IPS DF 6.9 (cell line): ENCODE measurements at regions not wholly inside any gene's neighbourhood (a gene's known extent, or its start where the extent isn't known, plus 50 kb on each side); places are given as distances from the start of the nearest gene placed in this dataset.
"Not testable (repeated sequence)": the region's sequence is repeated elsewhere in the genome, so short reads cannot be mapped to it uniquely, and the experiment has no call there.

Experiments
- DNase-seq: peaks from one replicate; pipeline ENCODE4 v3.0.0-alpha.2; 2013; ENCODE audit warnings: low read depth, low spot score
- H3K27ac ChIP-seq: one replicate; pipeline ENCODE4 v1.5.1; 2013; ENCODE audit warnings: low read length, control low read depth
- H3K27me3 ChIP-seq: 2 replicates; pipeline ENCODE4 v1.6.1; 2013; ENCODE audit warnings: mild to moderate bottlenecking, low read length; ENCODE audit not compliant: control insufficient read depth, insufficient read depth
- H3K36me3 ChIP-seq: 2 replicates; pipeline ENCODE4 v1.6.1; 2013; ENCODE audit warnings: low read length; ENCODE audit not compliant: control insufficient read depth, insufficient read depth
- H3K4me1 ChIP-seq: 2 replicates; pipeline ENCODE4 v1.6.1; 2013; ENCODE audit warnings: low read length; ENCODE audit not compliant: control insufficient read depth, insufficient read depth
- H3K4me3 ChIP-seq: 2 replicates; pipeline ENCODE4 v1.5.1; 2013; ENCODE audit warnings: mild to moderate bottlenecking, low read length
- H3K9me3 ChIP-seq: 2 replicates; pipeline ENCODE4 v1.6.1; 2013; ENCODE audit warnings: low read length, inconsistent platforms; ENCODE audit not compliant: control insufficient read depth, insufficient read depth
- WGBS: extraction: QIAGEN DNeasy Blood & Tissue Kit; methylation state at CpG from one replicate; pipeline ENCODE4 v1.1.7; 2013; ENCODE audit warnings: mixed read lengths, missing lambda C conversion rate; ENCODE audit not compliant: insufficient read length, insufficient coverage; 5-methylcytosine and 5-hydroxymethylcytosine counted together

GRCh38 chr2:189338115-189338514 is 103.2 kb upstream of the WDR75 start:
- WGBS: no CpG with 5 or more reads among the region's 3 CpGs
- H3K36me3 ChIP-seq: no peaks in the 10 kb centered on the region
- no peak overlapping the region for H3K27ac ChIP-seq
- H3K9me3 ChIP-seq: no peaks in the 10 kb centered on the region
- H3K4me3 ChIP-seq: no peak overlapping the region
- no peaks in the 10 kb centered on the region for H3K27me3 ChIP-seq
- H3K4me1 ChIP-seq: no peaks in the 10 kb centered on the region
- no peak for DNase-seq

GRCh38 chr2:189341077-189341476 is 100.2 kb upstream of the WDR75 start:
- H3K27me3 ChIP-seq: no peaks in the 10 kb centered on the region
- no CpG with 5 or more reads among the region's 1 CpG for WGBS
- DNase-seq: no peak

GRCh38 chr2:189344043-189344442 is 97.2 kb upstream of the WDR75 start:
- no peak overlapping the region for H3K27ac ChIP-seq
- H3K36me3 ChIP-seq: no peaks in the 10 kb centered on the region
- no peaks in the 10 kb centered on the region for H3K9me3 ChIP-seq
- no peak for DNase-seq
- H3K27me3 ChIP-seq: no peaks in the 10 kb centered on the region
- no peaks in the 10 kb centered on the region for H3K4me1 ChIP-seq
- WGBS: no CpG with 5 or more reads among the region's 2 CpGs
- no peak overlapping the region for H3K4me3 ChIP-seq

More at GRCh38 chr2:189341077-189341476, 100.2 kb upstream of the WDR75 start:
- Histone ChIP-seq H3K36me3 (no peaks in the 10 kb centered on the region), H3K4me3 (no peak overlapping the region), H3K4me1 (no peaks in the 10 kb centered on the region), H3K9me3 (no peaks in the 10 kb centered on the region), H3K27ac (no peak overlapping the region)

- no peak overlapping the region for H3K27ac ChIP-seq
- DNase-seq: no peak
- no peaks in the 10 kb centered on the region for H3K36me3 ChIP-seq
- H3K4me1 ChIP-seq: no peaks in the 10 kb centered on the region
- H3K4me3 ChIP-seq: no peak overlapping the region
- H3K27me3 ChIP-seq: no peaks in the 10 kb centered on the region
- no peaks in the 10 kb centered on the region for H3K9me3 ChIP-seq
- WGBS: no CpG with 5 or more reads among the region's 1 CpG
These were observed 93.7 kb upstream of the WDR75 start for GRCh38 chr2:189347540-189347939.

GRCh38 chr2:189348369-189348768 is 92.9 kb upstream of the WDR75 start:
- Histone ChIP-seq H3K27ac (no peak overlapping the region), H3K4me3 (no peak overlapping the region), H3K27me3 (no peaks in the 10 kb centered on the region), H3K4me1 (no peaks in the 10 kb centered on the region), H3K9me3 (no peaks in the 10 kb centered on the region), H3K36me3 (no peaks in the 10 kb centered on the region)
- WGBS: no CpG with 5 or more reads among the region's 1 CpG
- no peak for DNase-seq

- Histone ChIP-seq H3K4me3 (no peak overlapping the region), H3K9me3 (no peaks in the 10 kb centered on the region), H3K27ac (no peak overlapping the region), H3K27me3 (no peaks in the 10 kb centered on the region), H3K36me3 (no peaks in the 10 kb centered on the region), H3K4me1 (no peaks in the 10 kb centered on the region)
- DNase-seq: no peak
- 100% methylated on average over 1 of the region's 3 CpGs for WGBS
These were observed 90.6 kb upstream of the WDR75 start for GRCh38 chr2:189350540-189351209.

- H3K36me3 ChIP-seq, H3K27ac ChIP-seq, H3K27me3 ChIP-seq, H3K4me3 ChIP-seq, H3K4me1 ChIP-seq, DNase-seq, H3K9me3 ChIP-seq: not testable (repeated sequence)
- no CpG with 5 or more reads among the region's 1 CpG for WGBS
These were observed 89.3 kb upstream of the WDR75 start for GRCh38 chr2:189351933-189352332.

GRCh38 chr2:189357375-189357774 is 83.9 kb upstream of the WDR75 start:
- not testable (repeated sequence) for DNase-seq, H3K27ac ChIP-seq, H3K36me3 ChIP-seq, H3K4me1 ChIP-seq, H3K27me3 ChIP-seq, H3K4me3 ChIP-seq, H3K9me3 ChIP-seq
- WGBS: no CpG with 5 or more reads among the region's 4 CpGs

- H3K27ac ChIP-seq: no peak overlapping the region
- H3K36me3 ChIP-seq: no peaks in the 10 kb centered on the region
- no peak overlapping the region for H3K4me3 ChIP-seq
- DNase-seq: no peak
- no peaks in the 10 kb centered on the region for H3K9me3 ChIP-seq
- WGBS: no CpG with 5 or more reads among the region's 1 CpG
- no peaks in the 10 kb centered on the region for H3K4me1 ChIP-seq
- H3K27me3 ChIP-seq: no peaks in the 10 kb centered on the region
These were observed 80.4 kb upstream of the WDR75 start for GRCh38 chr2:189360861-189361260.

GRCh38 chr2:189362283-189362682 is 79.0 kb upstream of the WDR75 start:
- no peak overlapping the region for H3K4me3 ChIP-seq

GRCh38 chr2:189363559-189363958 is 77.7 kb upstream of the WDR75 start:
- WGBS: 100% methylated on average over 1 of the region's 2 CpGs
- Histone ChIP-seq H3K4me1 (no peaks in the 10 kb centered on the region), H3K9me3 (no peaks in the 10 kb centered on the region), H3K36me3 (no peaks in the 10 kb centered on the region), H3K27me3 (no peaks in the 10 kb centered on the region), H3K27ac (no peak overlapping the region), H3K4me3 (no peak overlapping the region)
- no peak for DNase-seq

More at GRCh38 chr2:189362283-189362682, 79.0 kb upstream of the WDR75 start:
- H3K9me3 ChIP-seq: no peaks in the 10 kb centered on the region
- H3K36me3 ChIP-seq: no peaks in the 10 kb centered on the region
- H3K4me1 ChIP-seq: no peaks in the 10 kb centered on the region
- no peak for DNase-seq
- no peak overlapping the region for H3K27ac ChIP-seq
- H3K27me3 ChIP-seq: no peaks in the 10 kb centered on the region
